DMS 273 (cell line): ENCODE measurements at regions not wholly inside any gene's neighbourhood (a gene's known extent, or its start where the extent isn't known, plus 50 kb on each side); places are given as distances from the start of the nearest gene placed in this dataset.
"Not testable (repeated sequence)": the region's sequence is repeated elsewhere in the genome, so short reads cannot be mapped to it uniquely, and the experiment has no call there.

Experiments
- DNase-seq: peaks from one replicate; lab custom pipeline; 2025; ENCODE audit not compliant: unreplicated experiment; lab: John Stamatoyannopoulos, UW

GRCh38 chr5:92374859-92375258 lies 991.7 kb upstream of the ARRDC3 start:
- DNase-seq = no peak

- DNase-seq = no peak
Observed at GRCh38 chr5:92372766-92373165, 989.6 kb upstream of the ARRDC3 start.

- no peak for DNase-seq
Observed at GRCh38 chr5:92371889-92372235, 988.7 kb upstream of the ARRDC3 start.

GRCh38 chr5:92371171-92371888 lies 988.2 kb upstream of the ARRDC3 start:
- DNase-seq = no peak

GRCh38 chr5:92370032-92370431 lies 986.9 kb upstream of the ARRDC3 start:
- no peak for DNase-seq

GRCh38 chr5:92369587-92369986 lies 986.5 kb upstream of the ARRDC3 start:
- DNase-seq = no peak

- DNase-seq = no peak
Observed at GRCh38 chr5:92364986-92365550, 982.0 kb upstream of the ARRDC3 start.

- DNase-seq = no peak
Observed at GRCh38 chr5:92353107-92354030, 970.3 kb upstream of the ARRDC3 start.

GRCh38 chr5:92337772-92338234 lies 954.7 kb upstream of the ARRDC3 start:
- DNase-seq = no peak

- no peak for DNase-seq
Observed at GRCh38 chr5:92332039-92332438, 948.9 kb upstream of the ARRDC3 start.

GRCh38 chr5:92330365-92330764 lies 947.2 kb upstream of the ARRDC3 start:
- no peak for DNase-seq

GRCh38 chr5:92329759-92330158 lies 946.6 kb upstream of the ARRDC3 start:
- no peak for DNase-seq

GRCh38 chr5:92328584-92329259 lies 945.6 kb upstream of the ARRDC3 start:
- no peak for DNase-seq

- DNase-seq = no peak
Observed at GRCh38 chr5:92320446-92320845, 937.3 kb upstream of the ARRDC3 start.

- DNase-seq = no peak
Observed at GRCh38 chr5:92313385-92313784, 930.3 kb upstream of the ARRDC3 start.

- DNase-seq = peak; percentile 68
Observed at GRCh38 chr5:92309336-92309991, 926.3 kb upstream of the ARRDC3 start.

- DNase-seq = no peak
Observed at GRCh38 chr5:92308679-92309078, 925.6 kb upstream of the ARRDC3 start.

GRCh38 chr5:92302356-92302755 lies 919.2 kb upstream of the ARRDC3 start:
- DNase-seq = not testable (repeated sequence)

- no peak for DNase-seq
Observed at GRCh38 chr5:92283521-92283920, 900.4 kb upstream of the ARRDC3 start.

GRCh38 chr5:92271750-92272149 lies 888.6 kb upstream of the ARRDC3 start:
- DNase-seq = not testable (repeated sequence)

- DNase-seq = no peak
Observed at GRCh38 chr5:92268343-92268742, 885.2 kb upstream of the ARRDC3 start.
